RWPE2 (cell line): ENCODE measurements at regions not wholly inside any gene's neighbourhood (a gene's known extent, or its start where the extent isn't known, plus 50 kb on each side); places are given as distances from the start of the nearest gene placed in this dataset.

Experiments
- ATAC-seq: fragments of 200-7000 bp; cut with Tn5 transposase; 3 replicates; pipeline ENCODE4 v1.9.1; 2021; ENCODE audit warnings: low read depth
- DNase-seq: peaks from one replicate; pipeline ENCODE4 v3.0.0-alpha.2; 2020; ENCODE audit warnings: low spot score
- H3K27ac ChIP-seq: fragments of 450-650 bp; 2 replicates; pipeline ENCODE4 v1.5.1; 2017; ENCODE audit warnings: mild to moderate bottlenecking; ENCODE audit not compliant: poor library complexity, severe bottlenecking
- H3K27me3 ChIP-seq: fragments of 250-450 bp; sonication (Bioruptor Pico); 2 replicates; pipeline ENCODE4 v1.5.1; 2021; ENCODE audit warnings: mild to moderate bottlenecking, moderate library complexity; ENCODE audit not compliant: insufficient read depth, poor library complexity, severe bottlenecking
- H3K36me3 ChIP-seq: fragments of 250-450 bp; sonication (Bioruptor Pico); 2 replicates; pipeline ENCODE4 v1.5.1; 2020; ENCODE audit warnings: low read depth, mild to moderate bottlenecking, moderate library complexity
- H3K4me1 ChIP-seq: fragments of 250-450 bp; sonication (Bioruptor Pico); 2 replicates; pipeline ENCODE4 v1.5.1; 2021; ENCODE audit warnings: mild to moderate bottlenecking, moderate library complexity; ENCODE audit not compliant: insufficient read depth, poor library complexity, severe bottlenecking
- H3K4me3 ChIP-seq: fragments of 250-450 bp; sonication (Bioruptor Pico); 2 replicates; pipeline ENCODE4 v1.5.1; 2021; ENCODE audit warnings: mild to moderate bottlenecking, moderate library complexity; ENCODE audit not compliant: severe bottlenecking
- H3K9me3 ChIP-seq: fragments of 250-450 bp; sonication (Bioruptor Pico); 2 replicates; pipeline ENCODE4 v1.5.1; 2021; ENCODE audit warnings: mild to moderate bottlenecking, moderate library complexity; ENCODE audit not compliant: severe bottlenecking
- CTCF ChIP-seq: fragments of 450-650 bp; IDR thresholded peaks from one replicate; pipeline ENCODE4 v1.5.1; 2017; ENCODE audit warnings: mild to moderate bottlenecking, moderate library complexity; ENCODE audit not compliant: poor library complexity, severe bottlenecking

- Histone ChIP-seq H3K9me3 (no peaks in the 10 kb centered on the region), H3K4me3 (no peak overlapping the region), H3K27me3 (peaks cover 3% of the 10 kb centered on the region), H3K27ac (no peak overlapping the region), H3K36me3 (no peaks in the 10 kb centered on the region), H3K4me1 (no peaks in the 10 kb centered on the region)
- no peak for TF ChIP-seq CTCF
- ATAC-seq (no peak), DNase-seq (no peak)
Observed at GRCh38 chr14:34257505-34257904, 204.5 kb downstream of the SPTSSA start.

- Histone ChIP-seq H3K4me1 (no peaks in the 10 kb centered on the region), H3K36me3 (no peaks in the 10 kb centered on the region), H3K27ac (no peak overlapping the region), H3K4me3 (no peak overlapping the region), H3K9me3 (no peaks in the 10 kb centered on the region), H3K27me3 (peaks cover 3% of the 10 kb centered on the region)
- DNase-seq (no peak), ATAC-seq (no peak)
- TF ChIP-seq CTCF: no peak
Observed at GRCh38 chr14:34256223-34256622, 205.8 kb downstream of the SPTSSA start.

GRCh38 chr14:34254571-34254970 is 207.5 kb downstream of the SPTSSA start:
- Histone ChIP-seq H3K9me3 (no peaks in the 10 kb centered on the region), H3K27me3 (no peaks in the 10 kb centered on the region), H3K4me3 (no peak overlapping the region), H3K36me3 (no peaks in the 10 kb centered on the region), H3K4me1 (no peaks in the 10 kb centered on the region), H3K27ac (no peak overlapping the region)
- DNase-seq (no peak), ATAC-seq (no peak)
- no peak for TF ChIP-seq CTCF

GRCh38 chr14:34254031-34254430 is 208.0 kb downstream of the SPTSSA start:
- Histone ChIP-seq H3K27me3 (no peaks in the 10 kb centered on the region), H3K4me1 (no peaks in the 10 kb centered on the region), H3K9me3 (no peaks in the 10 kb centered on the region), H3K4me3 (no peak overlapping the region), H3K36me3 (no peaks in the 10 kb centered on the region), H3K27ac (no peak overlapping the region)
- no peak for DNase-seq
- no peak; the same call in 2 of the 3 replicates for ATAC-seq
- TF ChIP-seq CTCF: no peak

- Histone ChIP-seq H3K4me1 (no peaks in the 10 kb centered on the region), H3K27ac (no peak overlapping the region), H3K36me3 (no peaks in the 10 kb centered on the region), H3K27me3 (no peaks in the 10 kb centered on the region), H3K4me3 (no peak overlapping the region), H3K9me3 (no peaks in the 10 kb centered on the region)
- no peak for DNase-seq
- ATAC-seq: peak; percentile 51; the same call in 1 of the 3 replicates
- no peak for TF ChIP-seq CTCF
Observed at GRCh38 chr14:34252227-34252626, 209.8 kb downstream of the SPTSSA start.
